WTC11 (cell line): ENCODE measurements at regions not wholly inside any gene's neighbourhood (a gene's known extent, or its start where the extent isn't known, plus 50 kb on each side); places are given as distances from the start of the nearest gene placed in this dataset.

Source experiments
- CREB1 ChIP-seq: sonication (generic); formaldehyde crosslinking; IDR thresholded peaks from 2 replicates; pipeline ENCODE4 v1.8.0; 2023; ENCODE audit warnings: mild to moderate bottlenecking, missing genetic modification reagents
- CTCF ChIP-seq: fragments of 200-600 bp; IDR thresholded peaks from 2 replicates; pipeline ENCODE4 v1.8.0; 2022; ENCODE audit warnings: antibody characterized with exemption
- ESRRA ChIP-seq: sonication (generic); formaldehyde crosslinking; IDR thresholded peaks from 2 replicates; pipeline ENCODE4 v1.8.1; 2022; ENCODE audit warnings: mild to moderate bottlenecking, missing genetic modification reagents, borderline replicate concordance
- FOXK1 ChIP-seq: sonication (generic); formaldehyde crosslinking; IDR thresholded peaks from 2 replicates; pipeline ENCODE4 v1.8.0; 2022; ENCODE audit warnings: mild to moderate bottlenecking, moderate library complexity, missing genetic modification reagents
- HMGA2 ChIP-seq: fragments of 250-450 bp; sonication (Bioruptor Pico); IDR thresholded peaks from 2 replicates; pipeline ENCODE4 v1.4.0; 2021; ENCODE audit warnings: mild to moderate bottlenecking, moderate library complexity
- MXD4 ChIP-seq: fragments of 250-450 bp; sonication (Bioruptor Pico); IDR thresholded peaks from 2 replicates; pipeline ENCODE4 v1.8.0; 2021; ENCODE audit warnings: mild to moderate bottlenecking, moderate library complexity, borderline replicate concordance
- TF ChIP-seq, protein P1 (sequence below): sonication (generic); formaldehyde crosslinking; IDR thresholded peaks from 2 replicates; pipeline ENCODE4 v1.8.0; 2022; ENCODE audit warnings: missing genetic modification reagents

GRCh38 chr21:16870103-16870502 is 642.7 kb upstream of the CXADR start:
- TF ChIP-seq HMGA2 (CRISPR knock-in tag) (no peak), FOXK1 (CRISPR knock-in tag) (no peak), ESRRA (CRISPR knock-in tag) (no peak), CTCF (no peak), MXD4 (CRISPR knock-in tag) (no peak), CREB1 (CRISPR knock-in tag) (no peak)
- TF ChIP-seq, protein P1, sequence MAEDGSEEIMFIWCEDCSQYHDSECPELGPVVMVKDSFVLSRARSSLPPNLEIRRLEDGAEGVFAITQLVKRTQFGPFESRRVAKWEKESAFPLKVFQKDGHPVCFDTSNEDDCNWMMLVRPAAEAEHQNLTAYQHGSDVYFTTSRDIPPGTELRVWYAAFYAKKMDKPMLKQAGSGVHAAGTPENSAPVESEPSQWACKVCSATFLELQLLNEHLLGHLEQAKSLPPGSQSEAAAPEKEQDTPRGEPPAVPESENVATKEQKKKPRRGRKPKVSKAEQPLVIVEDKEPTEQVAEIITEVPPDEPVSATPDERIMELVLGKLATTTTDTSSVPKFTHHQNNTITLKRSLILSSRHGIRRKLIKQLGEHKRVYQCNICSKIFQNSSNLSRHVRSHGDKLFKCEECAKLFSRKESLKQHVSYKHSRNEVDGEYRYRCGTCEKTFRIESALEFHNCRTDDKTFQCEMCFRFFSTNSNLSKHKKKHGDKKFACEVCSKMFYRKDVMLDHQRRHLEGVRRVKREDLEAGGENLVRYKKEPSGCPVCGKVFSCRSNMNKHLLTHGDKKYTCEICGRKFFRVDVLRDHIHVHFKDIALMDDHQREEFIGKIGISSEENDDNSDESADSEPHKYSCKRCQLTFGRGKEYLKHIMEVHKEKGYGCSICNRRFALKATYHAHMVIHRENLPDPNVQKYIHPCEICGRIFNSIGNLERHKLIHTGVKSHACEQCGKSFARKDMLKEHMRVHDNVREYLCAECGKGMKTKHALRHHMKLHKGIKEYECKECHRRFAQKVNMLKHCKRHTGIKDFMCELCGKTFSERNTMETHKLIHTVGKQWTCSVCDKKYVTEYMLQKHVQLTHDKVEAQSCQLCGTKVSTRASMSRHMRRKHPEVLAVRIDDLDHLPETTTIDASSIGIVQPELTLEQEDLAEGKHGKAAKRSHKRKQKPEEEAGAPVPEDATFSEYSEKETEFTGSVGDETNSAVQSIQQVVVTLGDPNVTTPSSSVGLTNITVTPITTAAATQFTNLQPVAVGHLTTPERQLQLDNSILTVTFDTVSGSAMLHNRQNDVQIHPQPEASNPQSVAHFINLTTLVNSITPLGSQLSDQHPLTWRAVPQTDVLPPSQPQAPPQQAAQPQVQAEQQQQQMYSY (CRISPR knock-in tag): no peak
